ENCODE measurements at regions not wholly inside any gene's neighbourhood (a gene's known extent, or its start where the extent isn't known, plus 50 kb on each side); places are given as distances from the start of the nearest gene placed in this dataset.

- DNase-seq (ENCODE audit: low read depth): no peak
Measured at GRCh38 chrX:7223271-7223670, 75.3 kb upstream of the PUDP start.

GRCh38 chrX:7220121-7220520 lies 72.2 kb upstream of the PUDP start:
- no peak for DNase-seq (ENCODE audit: low read depth)

- no peak for DNase-seq (ENCODE audit: low read depth)
Measured at GRCh38 chrX:7219153-7219705, 71.3 kb upstream of the PUDP start.

- no peak for DNase-seq (ENCODE audit: low read depth)
Measured at GRCh38 chrX:7218321-7219152, 70.6 kb upstream of the PUDP start.

GRCh38 chrX:7216981-7217587 lies 69.1 kb upstream of the PUDP start:
- no peak for DNase-seq (ENCODE audit: low read depth)

- peak; percentile 46 for DNase-seq (ENCODE audit: low read depth)
Measured at GRCh38 chrX:7215842-7216241, 67.9 kb upstream of the PUDP start.

GRCh38 chrX:7214251-7214650 lies 66.3 kb upstream of the PUDP start:
- no peak for DNase-seq (ENCODE audit: low read depth)

GRCh38 chrX:7205037-7205577 lies 57.2 kb upstream of the PUDP start:
- DNase-seq (ENCODE audit: low read depth): no peak

GRCh38 chrX:7204619-7205018 lies 56.7 kb upstream of the PUDP start:
- DNase-seq (ENCODE audit: low read depth): no peak

GRCh38 chrX:7202206-7202605 lies 54.3 kb upstream of the PUDP start:
- peak; percentile 39 for DNase-seq (ENCODE audit: low read depth)

GRCh38 chrX:7201496-7201895 lies 53.5 kb upstream of the PUDP start:
- no peak for DNase-seq (ENCODE audit: low read depth)

GRCh38 chrX:7198499-7198898 lies 50.5 kb upstream of the PUDP start:
- no peak for DNase-seq (ENCODE audit: low read depth)

Data from LHCN-M2 (cell line).